ENCODE measurements at regions not wholly inside any gene's neighbourhood (a gene's known extent, or its start where the extent isn't known, plus 50 kb on each side); places are given as distances from the start of the nearest gene placed in this dataset.

DNA sequence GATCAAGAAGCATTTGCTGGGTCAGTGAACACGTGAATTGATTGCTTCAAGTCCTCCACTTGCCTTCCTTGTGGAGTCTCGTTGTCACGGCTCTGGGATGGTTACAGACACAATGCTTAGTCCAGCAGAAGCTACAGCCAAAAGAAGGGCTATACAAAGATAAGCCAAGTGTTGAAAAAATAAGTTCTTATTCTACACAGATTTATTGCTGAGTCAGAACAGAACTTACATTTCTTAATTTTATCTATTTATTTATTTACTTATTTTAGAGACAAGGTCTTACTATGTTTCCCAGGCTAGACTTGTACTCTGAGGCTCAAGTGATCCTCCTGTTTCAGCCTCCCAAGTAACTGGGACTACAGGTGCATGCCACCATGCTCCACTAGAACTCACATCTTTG lies 199.0 kb downstream of the MYLK4 start:
- Histone ChIP-seq H3K36me3 (no peaks in the 10 kb centered on the region), H3K9me3 (no peaks in the 10 kb centered on the region), H3K4me1 (no peaks in the 10 kb centered on the region), H3K4me3 (no peak overlapping the region), H3K27me3 (no peaks in the 10 kb centered on the region), H3K27ac (no peak overlapping the region)
- TF ChIP-seq, protein P1, sequence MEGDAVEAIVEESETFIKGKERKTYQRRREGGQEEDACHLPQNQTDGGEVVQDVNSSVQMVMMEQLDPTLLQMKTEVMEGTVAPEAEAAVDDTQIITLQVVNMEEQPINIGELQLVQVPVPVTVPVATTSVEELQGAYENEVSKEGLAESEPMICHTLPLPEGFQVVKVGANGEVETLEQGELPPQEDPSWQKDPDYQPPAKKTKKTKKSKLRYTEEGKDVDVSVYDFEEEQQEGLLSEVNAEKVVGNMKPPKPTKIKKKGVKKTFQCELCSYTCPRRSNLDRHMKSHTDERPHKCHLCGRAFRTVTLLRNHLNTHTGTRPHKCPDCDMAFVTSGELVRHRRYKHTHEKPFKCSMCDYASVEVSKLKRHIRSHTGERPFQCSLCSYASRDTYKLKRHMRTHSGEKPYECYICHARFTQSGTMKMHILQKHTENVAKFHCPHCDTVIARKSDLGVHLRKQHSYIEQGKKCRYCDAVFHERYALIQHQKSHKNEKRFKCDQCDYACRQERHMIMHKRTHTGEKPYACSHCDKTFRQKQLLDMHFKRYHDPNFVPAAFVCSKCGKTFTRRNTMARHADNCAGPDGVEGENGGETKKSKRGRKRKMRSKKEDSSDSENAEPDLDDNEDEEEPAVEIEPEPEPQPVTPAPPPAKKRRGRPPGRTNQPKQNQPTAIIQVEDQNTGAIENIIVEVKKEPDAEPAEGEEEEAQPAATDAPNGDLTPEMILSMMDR (IDR thresholded peaks at IDR 0.05): no peak
- DNase-seq: no peak
- intact Hi-C loops (cut with DNase I; ENCODE audit: low total_unique reads): no loop called here

DNA sequence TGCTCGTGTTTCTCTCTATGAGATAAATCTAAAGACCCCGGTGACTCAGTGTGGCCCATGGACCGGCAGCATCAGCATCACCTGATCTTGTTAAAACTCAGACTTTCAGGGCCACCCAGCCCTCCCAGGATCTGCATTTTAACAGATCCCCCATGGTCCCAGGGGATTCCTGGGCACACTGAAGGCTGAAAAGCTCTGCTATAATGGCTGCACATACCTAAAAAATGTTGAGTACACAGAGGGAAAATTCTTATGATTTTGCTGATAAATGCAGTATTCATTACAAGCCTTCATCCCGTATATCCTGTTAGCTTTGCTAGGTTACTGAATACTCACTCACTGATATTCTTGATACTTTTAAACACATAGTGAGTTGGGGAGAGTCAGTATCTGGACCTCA lies 200.5 kb downstream of the MYLK4 start:
- Histone ChIP-seq H3K4me1 (no peaks in the 10 kb centered on the region), H3K27ac (no peak overlapping the region), H3K9me3 (no peaks in the 10 kb centered on the region), H3K4me3 (no peak overlapping the region), H3K27me3 (no peaks in the 10 kb centered on the region), H3K36me3 (no peaks in the 10 kb centered on the region)
- DNase-seq: no peak
- TF ChIP-seq, protein P1 (IDR thresholded peaks at IDR 0.05): no peak
- intact Hi-C loops (cut with DNase I; ENCODE audit: low total_unique reads): no loop called here

DNA sequence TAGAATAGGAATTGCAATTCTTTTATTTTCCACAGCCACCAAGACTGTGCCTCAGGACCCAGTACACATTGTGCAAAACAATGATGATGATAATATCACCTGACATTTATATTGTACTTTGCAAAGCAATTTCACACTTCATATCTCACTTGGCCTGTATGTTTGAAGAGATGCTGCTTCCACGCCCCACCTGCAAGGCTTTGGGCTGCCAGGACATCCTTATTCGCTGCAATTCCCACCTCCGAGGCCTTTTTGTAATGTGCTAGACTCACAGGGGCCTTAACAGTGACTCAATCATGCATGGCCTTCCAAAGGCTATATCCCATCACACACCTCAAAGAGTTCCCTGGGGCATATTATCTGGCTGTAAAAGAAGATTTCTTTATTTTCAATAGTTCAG lies 200.9 kb downstream of the MYLK4 start:
- no peak for DNase-seq
- Histone ChIP-seq H3K4me3 (no peak overlapping the region), H3K9me3 (no peaks in the 10 kb centered on the region), H3K4me1 (no peaks in the 10 kb centered on the region), H3K36me3 (no peaks in the 10 kb centered on the region), H3K27me3 (no peaks in the 10 kb centered on the region), H3K27ac (no peak overlapping the region)
- TF ChIP-seq, protein P1 (IDR thresholded peaks at IDR 0.05): no peak
- intact Hi-C loops (cut with DNase I; ENCODE audit: low total_unique reads): no loop called here

DNA sequence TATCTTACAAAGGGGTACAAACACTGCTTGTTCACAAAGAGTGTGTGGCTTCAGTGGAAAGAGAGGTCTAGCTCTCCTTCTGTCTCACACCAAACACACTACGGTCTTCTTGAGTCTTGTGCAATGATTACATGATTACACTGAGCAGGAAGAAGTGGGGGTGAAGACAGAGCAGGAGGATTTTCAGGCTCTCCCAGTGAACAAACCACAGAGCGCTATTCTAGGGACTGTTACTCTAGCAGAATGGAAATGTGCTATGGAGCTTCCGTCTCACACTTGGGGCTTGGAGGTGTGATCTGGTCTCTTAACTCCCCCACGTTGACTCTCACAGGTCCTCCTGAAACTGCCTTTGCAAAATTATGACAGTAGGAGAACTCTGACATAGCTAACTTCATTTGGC lies 203.4 kb downstream of the MYLK4 start:
- TF ChIP-seq, protein P1 (IDR thresholded peaks at IDR 0.05): no peak
- H3K36me3 ChIP-seq: no peaks in the 10 kb centered on the region

DNA sequence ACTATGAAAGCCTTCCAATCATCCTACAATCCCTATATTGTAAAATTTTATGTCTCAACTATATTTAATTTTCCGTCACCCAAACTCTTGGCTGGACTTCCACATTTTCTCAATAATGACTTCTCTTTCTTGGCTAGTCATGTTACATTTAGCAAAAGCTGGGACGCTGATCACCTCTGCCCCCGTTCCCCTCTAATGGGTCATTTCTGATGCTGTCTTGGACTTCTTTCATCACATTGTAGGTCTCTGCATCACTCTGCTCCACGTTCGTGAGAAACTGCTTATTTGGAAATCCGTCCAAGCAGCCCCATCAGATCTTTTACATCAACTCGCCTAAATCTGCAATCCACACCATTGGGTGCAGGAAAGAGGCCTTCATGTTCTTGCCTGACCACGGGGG lies 203.8 kb downstream of the MYLK4 start:
- Histone ChIP-seq H3K4me1 (no peaks in the 10 kb centered on the region), H3K27me3 (no peaks in the 10 kb centered on the region), H3K36me3 (no peaks in the 10 kb centered on the region), H3K27ac (no peak overlapping the region), H3K9me3 (no peaks in the 10 kb centered on the region), H3K4me3 (no peak overlapping the region)
- DNase-seq: no peak
- TF ChIP-seq, protein P1 (IDR thresholded peaks at IDR 0.05): no peak
- intact Hi-C loops (cut with DNase I; ENCODE audit: low total_unique reads): no loop called here

More for the DNA sequence above, 203.4 kb downstream of the MYLK4 start:
- Histone ChIP-seq H3K27ac (no peak overlapping the region), H3K4me1 (no peaks in the 10 kb centered on the region), H3K27me3 (no peaks in the 10 kb centered on the region), H3K9me3 (no peaks in the 10 kb centered on the region), H3K4me3 (no peak overlapping the region)
- intact Hi-C loops (cut with DNase I; ENCODE audit: low total_unique reads): no loop called here
- no peak for DNase-seq

DNA sequence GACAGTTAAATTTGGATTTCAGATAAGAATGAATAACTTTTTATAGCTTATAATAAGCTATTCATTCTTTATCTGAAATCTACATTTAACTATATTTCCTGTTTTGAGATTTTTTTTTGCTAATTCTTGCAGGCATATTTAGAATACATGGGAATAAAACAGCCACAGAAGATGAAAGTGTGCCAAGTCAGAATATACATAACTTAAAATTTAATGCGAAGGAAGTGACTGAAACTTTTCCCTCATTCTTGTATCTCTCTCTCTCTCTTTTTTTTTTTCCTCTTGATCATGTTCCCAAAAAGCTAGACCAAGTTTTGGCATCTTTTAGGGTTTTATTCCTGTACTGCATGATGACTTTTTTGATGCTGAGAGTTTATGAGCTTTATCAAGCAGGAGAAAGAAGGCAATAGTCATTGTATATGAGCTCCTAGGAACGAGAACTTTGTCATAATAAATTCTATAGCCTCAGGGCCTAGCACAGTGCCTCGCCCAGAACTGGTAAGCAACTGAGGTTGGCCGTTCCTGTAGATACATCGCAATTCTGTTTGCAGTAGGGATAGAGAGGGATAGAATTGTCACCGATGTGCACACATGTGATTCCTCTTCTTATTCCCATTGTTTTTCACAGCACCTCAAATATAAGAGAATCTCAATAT lies 205.2 kb downstream of the MYLK4 start:
- no peak overlapping the region for H3K27ac ChIP-seq
- DNase-seq: no peak
- H3K36me3 ChIP-seq: no peaks in the 10 kb centered on the region
- H3K4me1 ChIP-seq: no peaks in the 10 kb centered on the region
- H3K4me3 ChIP-seq: no peak overlapping the region
- intact Hi-C loops (cut with DNase I; ENCODE audit: low total_unique reads): no loop called here
- TF ChIP-seq, protein P1 (IDR thresholded peaks at IDR 0.05): no peak
- H3K9me3 ChIP-seq: no peaks in the 10 kb centered on the region
- no peaks in the 10 kb centered on the region for H3K27me3 ChIP-seq
